ENCODE measurements at regions not wholly inside any gene's neighbourhood (a gene's known extent, or its start where the extent isn't known, plus 50 kb on each side); places are given as distances from the start of the nearest gene placed in this dataset.

DNA sequence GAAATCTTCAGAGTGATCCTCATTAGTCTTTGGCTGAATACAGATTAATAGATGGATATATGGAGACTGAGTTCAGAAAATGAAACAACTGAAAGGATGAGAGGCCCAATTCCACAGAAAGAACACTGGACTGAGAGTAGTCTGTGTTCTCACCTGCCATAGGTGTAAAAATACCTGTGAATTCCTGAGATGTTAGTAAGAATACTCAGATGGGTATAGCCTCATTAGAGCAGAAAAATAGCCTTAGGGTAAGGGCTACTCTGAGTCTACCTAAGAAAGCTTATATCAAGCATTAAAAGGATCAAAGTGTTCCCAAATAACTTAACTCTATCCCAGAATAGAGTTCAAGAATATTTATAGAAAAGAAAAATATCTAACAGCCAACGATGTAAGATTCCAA lies 1510.3 kb upstream of the SEL1L start:
- no peak for TF ChIP-seq POLR2A (IDR thresholded peaks at IDR 0.05; ENCODE audit: low read depth, low read length)
- TF ChIP-seq POLR2AphosphoS5 (IDR thresholded peaks at IDR 0.05; ENCODE audit: low read depth, low read length), result no peak
- TF ChIP-seq SPI1 (IDR thresholded peaks at IDR 0.05; ENCODE audit: low read depth, low read length), result no peak
- TF ChIP-seq TAF1 (IDR thresholded peaks at IDR 0.05; ENCODE audit: low read depth, low read length), result no peak

All from GM12891 (cell line).